ENCODE measurements at regions not wholly inside any gene's neighbourhood (a gene's known extent, or its start where the extent isn't known, plus 50 kb on each side); places are given as distances from the start of the nearest gene placed in this dataset.

DNA sequence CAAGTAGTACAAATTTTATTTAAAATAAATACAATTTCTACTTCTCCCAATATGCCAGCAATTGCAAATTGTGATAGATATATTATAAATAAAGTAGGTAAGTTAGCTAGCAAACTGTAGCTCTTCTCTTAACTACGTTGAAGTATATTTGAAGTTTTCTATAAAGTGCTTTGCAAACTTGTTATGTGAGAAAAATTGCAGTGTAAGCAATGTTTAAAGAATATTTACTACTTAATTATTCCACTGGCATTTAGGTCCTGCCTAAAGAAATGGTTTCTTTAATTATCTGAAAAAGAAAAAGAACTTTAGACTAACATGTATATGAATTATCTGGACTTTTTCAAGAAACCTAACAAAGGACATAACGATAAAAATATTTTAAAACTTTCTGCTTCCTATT, 1350.0 kb upstream of the CDH9 start:
- no peaks in the 10 kb centered on the region for H3K27me3 ChIP-seq (ENCODE audit: insufficient read depth)
- DNase-seq = no peak
- WGBS (ENCODE audit: low lambda C conversion rate) = 4% methylated on average over 2 of the region's 2 CpGs

More for the DNA sequence above, 1350.0 kb upstream of the CDH9 start:
- Histone ChIP-seq H3K4me1 (ENCODE audit: control insufficient read depth in 1 of 2, insufficient read depth in 2 of 2, low read depth in 1 of 2, low read length in 1 of 2) (no peaks in the 10 kb centered on the region), H3F3A (replicated peaks; ENCODE audit: insufficient read depth) (no peaks in the 10 kb centered on the region), H4K20me1 (ENCODE audit: insufficient read depth) (no peaks in the 10 kb centered on the region), H2AFZ (ENCODE audit: low read depth) (no peak overlapping the region), H3K36me3 (replicated peaks in 1 of 2; ENCODE audit: control insufficient read depth in 1 of 2, insufficient read depth in 2 of 2, low read length in 1 of 2) (no peaks in the 10 kb centered on the region), H3K9me2 (no peaks in the 10 kb centered on the region), H3K9ac (no peak overlapping the region), H3K27ac (ENCODE audit: low read depth in 2 of 2, low read length in 1 of 2) (no peak overlapping the region), H3K79me2 (ENCODE audit: insufficient read depth) (no peaks in the 10 kb centered on the region), H3K4me3 (ENCODE audit: low read depth in 2 of 2, low read length in 1 of 2) (no peak overlapping the region), H3K4me2 (no peak overlapping the region), H3K9me3 (no peaks in the 10 kb centered on the region)
- no peak for TF ChIP-seq IRF3 (IDR thresholded peaks at IDR 0.05; ENCODE audit: low read depth, low read length)
- TF ChIP-seq MEF2A (IDR thresholded peaks at IDR 0.05; ENCODE audit: borderline replicate concordance, low read depth) = no peak
- TF ChIP-seq, protein P1, sequence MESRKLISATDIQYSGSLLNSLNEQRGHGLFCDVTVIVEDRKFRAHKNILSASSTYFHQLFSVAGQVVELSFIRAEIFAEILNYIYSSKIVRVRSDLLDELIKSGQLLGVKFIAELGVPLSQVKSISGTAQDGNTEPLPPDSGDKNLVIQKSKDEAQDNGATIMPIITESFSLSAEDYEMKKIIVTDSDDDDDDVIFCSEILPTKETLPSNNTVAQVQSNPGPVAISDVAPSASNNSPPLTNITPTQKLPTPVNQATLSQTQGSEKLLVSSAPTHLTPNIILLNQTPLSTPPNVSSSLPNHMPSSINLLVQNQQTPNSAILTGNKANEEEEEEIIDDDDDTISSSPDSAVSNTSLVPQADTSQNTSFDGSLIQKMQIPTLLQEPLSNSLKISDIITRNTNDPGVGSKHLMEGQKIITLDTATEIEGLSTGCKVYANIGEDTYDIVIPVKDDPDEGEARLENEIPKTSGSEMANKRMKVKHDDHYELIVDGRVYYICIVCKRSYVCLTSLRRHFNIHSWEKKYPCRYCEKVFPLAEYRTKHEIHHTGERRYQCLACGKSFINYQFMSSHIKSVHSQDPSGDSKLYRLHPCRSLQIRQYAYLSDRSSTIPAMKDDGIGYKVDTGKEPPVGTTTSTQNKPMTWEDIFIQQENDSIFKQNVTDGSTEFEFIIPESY (IDR thresholded peaks at IDR 0.05; ENCODE audit: borderline replicate concordance, low read depth) = no peak
- no peak for TF ChIP-seq TEAD4 (IDR thresholded peaks at IDR 0.05; ENCODE audit: borderline replicate concordance, insufficient read depth)
- no peak for TF ChIP-seq RFX5 (IDR thresholded peaks at IDR 0.05; ENCODE audit: low read length)
- TF ChIP-seq, protein P2, sequence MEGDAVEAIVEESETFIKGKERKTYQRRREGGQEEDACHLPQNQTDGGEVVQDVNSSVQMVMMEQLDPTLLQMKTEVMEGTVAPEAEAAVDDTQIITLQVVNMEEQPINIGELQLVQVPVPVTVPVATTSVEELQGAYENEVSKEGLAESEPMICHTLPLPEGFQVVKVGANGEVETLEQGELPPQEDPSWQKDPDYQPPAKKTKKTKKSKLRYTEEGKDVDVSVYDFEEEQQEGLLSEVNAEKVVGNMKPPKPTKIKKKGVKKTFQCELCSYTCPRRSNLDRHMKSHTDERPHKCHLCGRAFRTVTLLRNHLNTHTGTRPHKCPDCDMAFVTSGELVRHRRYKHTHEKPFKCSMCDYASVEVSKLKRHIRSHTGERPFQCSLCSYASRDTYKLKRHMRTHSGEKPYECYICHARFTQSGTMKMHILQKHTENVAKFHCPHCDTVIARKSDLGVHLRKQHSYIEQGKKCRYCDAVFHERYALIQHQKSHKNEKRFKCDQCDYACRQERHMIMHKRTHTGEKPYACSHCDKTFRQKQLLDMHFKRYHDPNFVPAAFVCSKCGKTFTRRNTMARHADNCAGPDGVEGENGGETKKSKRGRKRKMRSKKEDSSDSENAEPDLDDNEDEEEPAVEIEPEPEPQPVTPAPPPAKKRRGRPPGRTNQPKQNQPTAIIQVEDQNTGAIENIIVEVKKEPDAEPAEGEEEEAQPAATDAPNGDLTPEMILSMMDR (IDR thresholded peaks at IDR 0.05) = no peak
- TF ChIP-seq NFIC (IDR thresholded peaks at IDR 0.05; ENCODE audit: borderline replicate concordance) = no peak
- no peak for TF ChIP-seq YY1 (IDR thresholded peaks at IDR 0.05; ENCODE audit: low read depth)
- TF ChIP-seq USF2 (IDR thresholded peaks at IDR 0.05; ENCODE audit: borderline replicate concordance, low read depth, low read length) = no peak
- no peak for TF ChIP-seq REST (IDR thresholded peaks at IDR 0.05; ENCODE audit: low read depth, low read length)
- no peak for TF ChIP-seq EZH2phosphoT487 (IDR thresholded peaks at IDR 0.05; ENCODE audit: borderline replicate concordance, low read depth)
- no peak for TF ChIP-seq SIN3A (IDR thresholded peaks at IDR 0.05; ENCODE audit: borderline replicate concordance, low read depth, low read length)
- no peak for TF ChIP-seq FOXJ3 (CRISPR knock-in tag; IDR thresholded peaks at IDR 0.05)
- TF ChIP-seq ELF1 (IDR thresholded peaks at IDR 0.05) = no peak
- no peak for TF ChIP-seq RAD21 (IDR thresholded peaks at IDR 0.05; ENCODE audit: low read length)
- TF ChIP-seq FOXM1 (IDR thresholded peaks at IDR 0.05; ENCODE audit: low read depth) = no peak
- TF ChIP-seq FOSL2 (IDR thresholded peaks at IDR 0.05; ENCODE audit: borderline replicate concordance, low read depth) = no peak
- ChIA-PET POLR2A (no interaction called here), CTCF (no interaction called here)

Measured in SK-N-SH (cell line).